Endothelial cell of umbilical vein (primary cell): ENCODE measurements at regions not wholly inside any gene's neighbourhood (a gene's known extent, or its start where the extent isn't known, plus 50 kb on each side); places are given as distances from the start of the nearest gene placed in this dataset.

Source experiments
- EZH2 ChIP-seq: IDR thresholded peaks from 2 replicates; pipeline ENCODE4 v1.6.1; 2012; ENCODE audit warnings: borderline replicate concordance, low read depth, mild to moderate bottlenecking, moderate library complexity, low read length, inconsistent platforms; ENCODE audit not compliant: severe bottlenecking
- GATA2 ChIP-seq: IDR thresholded peaks from 2 replicates; pipeline ENCODE4 v1.7.0; 2011; ENCODE audit warnings: low read depth, mild to moderate bottlenecking, moderate library complexity, mixed read lengths, low read length; ENCODE audit not compliant: insufficient read length, insufficient read depth
- JUN ChIP-seq: IDR thresholded peaks from 2 replicates; pipeline ENCODE4 v1.6.1; 2011; ENCODE audit warnings: borderline replicate concordance, low read depth; ENCODE audit not compliant: insufficient read length, insufficient read depth
- MAX ChIP-seq: IDR thresholded peaks from 2 replicates; pipeline ENCODE4 v1.6.1; 2011; ENCODE audit not compliant: insufficient read depth, insufficient read length
- MYC ChIP-seq: IDR thresholded peaks from one replicate; pipeline ENCODE4 v1.6.1; 2011; ENCODE audit warnings: mild to moderate bottlenecking, low read depth, low read length
- POLR2A ChIP-seq: IDR thresholded peaks from 2 replicates; pipeline ENCODE4 v1.6.1; 2012; ENCODE audit warnings: low read depth, mild to moderate bottlenecking, control low read depth, low read length
- POLR2AphosphoS5 ChIP-seq: IDR thresholded peaks from 2 replicates; pipeline ENCODE4 v1.6.1; 2012; ENCODE audit warnings: low read depth, mild to moderate bottlenecking, control low read depth, low read length, moderate library complexity; ENCODE audit not compliant: insufficient read depth
- TF ChIP-seq, protein P1 (sequence below), 2 donors: IDR thresholded peaks; 1 replicate in 1 of 2; 2 replicates in 1 of 2; pipeline ENCODE4 v1.5.1; 2011; ENCODE audit warnings: low read length in 2 of 2, mild to moderate bottlenecking in 2 of 2, moderate library complexity in 2 of 2, control low read depth in 1 of 2, inconsistent platforms in 1 of 2, low read depth in 1 of 2; ENCODE audit not compliant: insufficient read depth in 1 of 2; ENCODE audit errors: extremely low read depth in 1 of 2

GRCh38 chr6:80480421-80481157 lies 374.1 kb downstream of the BCKDHB start:
- TF ChIP-seq POLR2A (no peak), POLR2AphosphoS5 (no peak), JUN (no peak), GATA2 (no peak), EZH2 (no peak), MAX (no peak), MYC (no peak)
- TF ChIP-seq, protein P1, sequence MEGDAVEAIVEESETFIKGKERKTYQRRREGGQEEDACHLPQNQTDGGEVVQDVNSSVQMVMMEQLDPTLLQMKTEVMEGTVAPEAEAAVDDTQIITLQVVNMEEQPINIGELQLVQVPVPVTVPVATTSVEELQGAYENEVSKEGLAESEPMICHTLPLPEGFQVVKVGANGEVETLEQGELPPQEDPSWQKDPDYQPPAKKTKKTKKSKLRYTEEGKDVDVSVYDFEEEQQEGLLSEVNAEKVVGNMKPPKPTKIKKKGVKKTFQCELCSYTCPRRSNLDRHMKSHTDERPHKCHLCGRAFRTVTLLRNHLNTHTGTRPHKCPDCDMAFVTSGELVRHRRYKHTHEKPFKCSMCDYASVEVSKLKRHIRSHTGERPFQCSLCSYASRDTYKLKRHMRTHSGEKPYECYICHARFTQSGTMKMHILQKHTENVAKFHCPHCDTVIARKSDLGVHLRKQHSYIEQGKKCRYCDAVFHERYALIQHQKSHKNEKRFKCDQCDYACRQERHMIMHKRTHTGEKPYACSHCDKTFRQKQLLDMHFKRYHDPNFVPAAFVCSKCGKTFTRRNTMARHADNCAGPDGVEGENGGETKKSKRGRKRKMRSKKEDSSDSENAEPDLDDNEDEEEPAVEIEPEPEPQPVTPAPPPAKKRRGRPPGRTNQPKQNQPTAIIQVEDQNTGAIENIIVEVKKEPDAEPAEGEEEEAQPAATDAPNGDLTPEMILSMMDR (IDR thresholded peaks at IDR 0.05; ENCODE audit: extremely low read depth in 1 of 2, insufficient read depth in 1 of 2, low read depth in 1 of 2, low read length in 2 of 2) = no peak
